Neural progenitor cell (in vitro differentiated cells): ENCODE measurements at regions not wholly inside any gene's neighbourhood (a gene's known extent, or its start where the extent isn't known, plus 50 kb on each side); places are given as distances from the start of the nearest gene placed in this dataset.

ENCODE experiments used
- DNase-seq: peaks from one replicate; pipeline ENCODE4 v3.0.0-alpha.2; 2016; ENCODE audit warnings: low spot score
- H2AFZ ChIP-seq: fragments of 200-600 bp; sonication (generic); replicated peaks from 2 replicates; pipeline ENCODE4 v1.6.1; 2016; ENCODE audit warnings: antibody characterized with exemption
- H3F3A ChIP-seq: fragments of 200-600 bp; sonication (generic); 2 replicates; pipeline ENCODE4 v1.6.1; 2016; ENCODE audit warnings: antibody characterized with exemption, low read depth
- H3K27ac ChIP-seq: fragments of 200-600 bp; sonication (generic); 2 replicates; pipeline ENCODE4 v1.5.1; 2016; ENCODE audit warnings: mild to moderate bottlenecking
- H3K27me3 ChIP-seq: fragments of 200-600 bp; sonication (generic); 2 replicates; pipeline ENCODE4 v1.6.1; 2016; ENCODE audit warnings: mild to moderate bottlenecking, moderate library complexity
- H3K36me3 ChIP-seq: fragments of 200-600 bp; sonication (generic); 2 replicates; pipeline ENCODE4 v1.5.1; 2016
- H3K4me1 ChIP-seq: fragments of 200-600 bp; sonication (generic); 2 replicates; pipeline ENCODE4 v1.6.1; 2016; ENCODE audit warnings: mixed run types
- H3K4me2 ChIP-seq: fragments of 200-600 bp; sonication (generic); 2 replicates; pipeline ENCODE4 v1.6.1; 2016
- H3K4me3 ChIP-seq: fragments of 200-600 bp; sonication (generic); 2 replicates; pipeline ENCODE4 v1.5.1; 2016
- H3K79me2 ChIP-seq: fragments of 200-600 bp; sonication (generic); 2 replicates; pipeline ENCODE4 v1.6.1; 2016; ENCODE audit warnings: low read depth
- H3K9ac ChIP-seq: fragments of 200-600 bp; sonication (generic); 2 replicates; pipeline ENCODE4 v1.6.1; 2016
- H3K9me3 ChIP-seq: fragments of 200-600 bp; sonication (generic); 2 replicates; pipeline ENCODE4 v1.5.1; 2016; ENCODE audit warnings: low read depth
- H4K20me1 ChIP-seq: fragments of 200-600 bp; sonication (generic); 2 replicates; pipeline ENCODE4 v1.6.1; 2016; ENCODE audit warnings: low read depth
- H3K27ac Mint-ChIP-seq: 3 replicates; pipeline ENCODE4 v1.8.0; 2021; ENCODE audit warnings: mixed read lengths
- H3K27me3 Mint-ChIP-seq: 2 replicates; pipeline ENCODE4 v1.8.0; 2022; ENCODE audit warnings: low read depth, mild to moderate bottlenecking, inconsistent platforms, moderate library complexity, mixed read lengths; ENCODE audit not compliant: insufficient read depth
- H3K36me3 Mint-ChIP-seq: 3 replicates; pipeline ENCODE4 v1.8.0; 2021; ENCODE audit warnings: mixed read lengths
- H3K4me1 Mint-ChIP-seq: 3 replicates; pipeline ENCODE4 v1.8.0; 2021; ENCODE audit warnings: mixed read lengths
- H3K4me3 Mint-ChIP-seq: 3 replicates; pipeline ENCODE4 v1.8.0; 2021; ENCODE audit warnings: mild to moderate bottlenecking, moderate library complexity, mixed read lengths
- H3K9me3 Mint-ChIP-seq: 3 replicates; pipeline ENCODE4 v1.8.0; 2020; ENCODE audit warnings: mixed read lengths
- CTCF ChIP-seq: fragments of 200-600 bp; sonication (generic); IDR thresholded peaks from 2 replicates; pipeline ENCODE4 v1.5.1; 2017; ENCODE audit warnings: antibody characterized with exemption, mild to moderate bottlenecking
- EZH2 ChIP-seq: fragments of 200-600 bp; sonication (generic); IDR thresholded peaks from 2 replicates; pipeline ENCODE4 v1.6.1; 2017; ENCODE audit warnings: antibody characterized with exemption, mild to moderate bottlenecking, moderate library complexity
- EZH2phosphoT487 ChIP-seq: fragments of 200-600 bp; sonication (generic); IDR thresholded peaks from 2 replicates; pipeline ENCODE4 v1.6.1; 2017; ENCODE audit warnings: antibody characterized with exemption

GRCh38 chr4:96519291-96519690 lies 679.4 kb downstream of the PDHA2 start:
- Mint-ChIP-seq H3K4me3 (no peak overlapping the region), H3K4me1 (peaks cover 6% of the 10 kb centered on the region), H3K27ac (no peak overlapping the region), H3K9me3 (peaks cover 5% of the 10 kb centered on the region), H3K36me3 (peaks cover 1% of the 10 kb centered on the region), H3K27me3 (no peaks in the 10 kb centered on the region)
- Histone ChIP-seq H3K79me2 (no peaks in the 10 kb centered on the region), H3K4me2 (no peak overlapping the region), H3F3A (no peaks in the 10 kb centered on the region), H3K4me3 (no peak overlapping the region), H4K20me1 (no peaks in the 10 kb centered on the region), H3K9ac (no peak overlapping the region), H3K9me3 (no peaks in the 10 kb centered on the region), H2AFZ (no peak overlapping the region), H3K27me3 (no peaks in the 10 kb centered on the region), H3K27ac (no peak overlapping the region), H3K36me3 (no peaks in the 10 kb centered on the region), H3K4me1 (no peaks in the 10 kb centered on the region)
- no peak for TF ChIP-seq EZH2phosphoT487
- TF ChIP-seq CTCF = no peak
- TF ChIP-seq EZH2 = no peak
- DNase-seq = no peak

GRCh38 chr4:96521046-96521536 lies 681.2 kb downstream of the PDHA2 start:
- H3K9me3 ChIP-seq = no peaks in the 10 kb centered on the region
- no peaks in the 10 kb centered on the region for H3K4me1 ChIP-seq
- no peaks in the 10 kb centered on the region for H3K27me3 ChIP-seq
- H3K4me1 Mint-ChIP-seq = peaks cover 6% of the 10 kb centered on the region
- H3K9ac ChIP-seq = no peak overlapping the region
- H3K79me2 ChIP-seq = no peaks in the 10 kb centered on the region
- TF ChIP-seq CTCF = no peak
- no peak for TF ChIP-seq EZH2
- TF ChIP-seq EZH2phosphoT487 = no peak
- no peaks in the 10 kb centered on the region for H3K27me3 Mint-ChIP-seq
- no peak for DNase-seq
- H3K27ac Mint-ChIP-seq = no peak overlapping the region
- no peak overlapping the region for H3K4me2 ChIP-seq
- no peaks in the 10 kb centered on the region for H3K36me3 ChIP-seq
- H3K4me3 ChIP-seq = no peak overlapping the region
- H4K20me1 ChIP-seq = no peaks in the 10 kb centered on the region
- no peak overlapping the region for H2AFZ ChIP-seq
- H3K36me3 Mint-ChIP-seq = peaks cover 1% of the 10 kb centered on the region
- H3K4me3 Mint-ChIP-seq = no peak overlapping the region
- H3K27ac ChIP-seq = no peak overlapping the region
- H3K9me3 Mint-ChIP-seq = peaks cover 5% of the 10 kb centered on the region
- no peaks in the 10 kb centered on the region for H3F3A ChIP-seq

- H3K36me3 ChIP-seq = no peaks in the 10 kb centered on the region
- no peak overlapping the region for H3K4me2 ChIP-seq
- H3K27ac Mint-ChIP-seq = no peak overlapping the region
- no peaks in the 10 kb centered on the region for H3K27me3 ChIP-seq
- H3K27me3 Mint-ChIP-seq = no peaks in the 10 kb centered on the region
- peaks cover 1% of the 10 kb centered on the region for H3K36me3 Mint-ChIP-seq
- H3K9me3 Mint-ChIP-seq = peaks cover 5% of the 10 kb centered on the region
- no peak overlapping the region for H3K4me3 Mint-ChIP-seq
- no peaks in the 10 kb centered on the region for H3K9me3 ChIP-seq
- no peaks in the 10 kb centered on the region for H4K20me1 ChIP-seq
- H3F3A ChIP-seq = no peaks in the 10 kb centered on the region
- H3K79me2 ChIP-seq = no peaks in the 10 kb centered on the region
- no peak for DNase-seq
- H3K27ac ChIP-seq = no peak overlapping the region
- no peaks in the 10 kb centered on the region for H3K4me1 ChIP-seq
- no peak overlapping the region for H2AFZ ChIP-seq
- H3K4me1 Mint-ChIP-seq = peaks cover 6% of the 10 kb centered on the region
- no peak for TF ChIP-seq EZH2phosphoT487
- no peak for TF ChIP-seq CTCF
- TF ChIP-seq EZH2 = no peak
- H3K4me3 ChIP-seq = no peak overlapping the region
- no peak overlapping the region for H3K9ac ChIP-seq
These were observed 683.7 kb downstream of the PDHA2 start for GRCh38 chr4:96523611-96524010.
